ENCODE measurements at regions not wholly inside any gene's neighbourhood (a gene's known extent, or its start where the extent isn't known, plus 50 kb on each side); places are given as distances from the start of the nearest gene placed in this dataset.

- H3K27ac Mint-ChIP-seq, result no peak overlapping the region
- Histone ChIP-seq H3K36me3 (replicated peaks in 1 of 2; ENCODE audit: control extremely low read depth in 1 of 2, control insufficient read depth in 1 of 2, extremely low read depth in 1 of 2, insufficient read depth in 2 of 2, low read length in 1 of 2) (no peaks in the 10 kb centered on the region), H3K9ac (ENCODE audit: low read length) (no peak overlapping the region), H4K20me1 (ENCODE audit: control insufficient read depth, insufficient read depth, low read length, poor library complexity, severe bottlenecking) (no peaks in the 10 kb centered on the region), H3K27ac (ENCODE audit: low read length in 2 of 2) (no peak overlapping the region), H2AFZ (ENCODE audit: insufficient read depth, low read depth, low read length, poor library complexity, severe bottlenecking) (no peak overlapping the region), H3K4me2 (replicated peaks; ENCODE audit: low read depth, low read length, poor library complexity, severe bottlenecking) (no peak overlapping the region), H3K9me3 (ENCODE audit: control extremely low read depth in 1 of 3, control insufficient read depth in 2 of 3, insufficient read depth in 1 of 3, low read length in 2 of 3) (peaks cover 0 to 4% (median 0%) of the 10 kb centered on the region in 3 donors), H3K79me2 (ENCODE audit: control insufficient read depth, insufficient read depth, low read length) (no peaks in the 10 kb centered on the region), H3K27me3 (replicated peaks in 1 of 4; ENCODE audit: control extremely low read depth in 1 of 4, control insufficient read depth in 3 of 4, insufficient read depth in 4 of 4, low read length in 3 of 4) (no peaks in the 10 kb centered on the region), H3K4me3 (ENCODE audit: control extremely low read depth in 1 of 5, extremely low read depth in 1 of 5, insufficient read depth in 1 of 5, low read depth in 2 of 5, low read length in 4 of 5) (no peak overlapping the region), H3K4me1 (ENCODE audit: control insufficient read depth in 2 of 2, insufficient read depth in 2 of 2, low read length in 2 of 2) (no peaks in the 10 kb centered on the region)
- H3K27me3 Mint-ChIP-seq, result no peaks in the 10 kb centered on the region
- CTCF ChIA-PET, result no interaction called here
- ATAC-seq (ENCODE audit: low read depth) (no peak), DNase-seq (no peak)
- H3K4me1 Mint-ChIP-seq, result no peaks in the 10 kb centered on the region
- POLR2A ChIA-PET, result no interaction called here
- H3K9me3 Mint-ChIP-seq (ENCODE audit: insufficient read depth), result peaks cover under 1% of the 10 kb centered on the region
- TF ChIP-seq EZH2 (IDR thresholded peaks at IDR 0.05; ENCODE audit: borderline replicate concordance, insufficient read depth, low read depth, low read length, poor library complexity, severe bottlenecking) (no peak), CTCF (IDR thresholded peaks at IDR 0.05) (no peak)
- intact Hi-C loops (cut with micrococcal nuclease), result no loop called here
- H3K4me3 Mint-ChIP-seq, result no peak overlapping the region
- WGBS (ENCODE audit: insufficient coverage), result 100% methylated on average over 1 of the region's 2 CpGs
Observed at GRCh38 chr3:76049776-76050175, 264.4 kb upstream of the ZNF717 start.

- Histone ChIP-seq H3K27me3 (replicated peaks in 1 of 4; ENCODE audit: control extremely low read depth in 1 of 4, control insufficient read depth in 3 of 4, insufficient read depth in 4 of 4, low read length in 3 of 4) (no peaks in the 10 kb centered on the region), H4K20me1 (ENCODE audit: control insufficient read depth, insufficient read depth, low read length, poor library complexity, severe bottlenecking) (no peaks in the 10 kb centered on the region), H3K9me3 (ENCODE audit: control extremely low read depth in 1 of 3, control insufficient read depth in 2 of 3, insufficient read depth in 1 of 3, low read length in 2 of 3) (peaks cover 0 to 4% (median 0%) of the 10 kb centered on the region in 3 donors), H2AFZ (ENCODE audit: insufficient read depth, low read depth, low read length, poor library complexity, severe bottlenecking) (no peak overlapping the region), H3K27ac (ENCODE audit: low read length in 2 of 2) (no peak overlapping the region), H3K36me3 (replicated peaks in 1 of 2; ENCODE audit: control extremely low read depth in 1 of 2, control insufficient read depth in 1 of 2, extremely low read depth in 1 of 2, insufficient read depth in 2 of 2, low read length in 1 of 2) (no peaks in the 10 kb centered on the region), H3K79me2 (ENCODE audit: control insufficient read depth, insufficient read depth, low read length) (no peaks in the 10 kb centered on the region), H3K4me3 (ENCODE audit: control extremely low read depth in 1 of 5, extremely low read depth in 1 of 5, insufficient read depth in 1 of 5, low read depth in 2 of 5, low read length in 4 of 5) (no peak overlapping the region), H3K4me1 (ENCODE audit: control insufficient read depth in 2 of 2, insufficient read depth in 2 of 2, low read length in 2 of 2) (no peaks in the 10 kb centered on the region), H3K9ac (ENCODE audit: low read length) (no peak overlapping the region), H3K4me2 (replicated peaks; ENCODE audit: low read depth, low read length, poor library complexity, severe bottlenecking) (no peak overlapping the region)
- Mint-ChIP-seq H3K4me3 (no peak overlapping the region), H3K27me3 (no peaks in the 10 kb centered on the region), H3K27ac (no peak overlapping the region), H3K4me1 (no peaks in the 10 kb centered on the region), H3K9me3 (ENCODE audit: insufficient read depth) (peaks cover 2% of the 10 kb centered on the region)
- no peak for TF ChIP-seq CTCF (IDR thresholded peaks at IDR 0.05)
- no peak for TF ChIP-seq EZH2 (IDR thresholded peaks at IDR 0.05; ENCODE audit: borderline replicate concordance, insufficient read depth, low read depth, low read length, poor library complexity, severe bottlenecking)
- ChIA-PET CTCF (no interaction called here), POLR2A (no interaction called here)
- DNase-seq (no peak), ATAC-seq (ENCODE audit: low read depth) (no peak)
- intact Hi-C loops (cut with micrococcal nuclease), result no loop called here
- WGBS (ENCODE audit: insufficient coverage), result no CpG with 5 or more reads among the region's 3 CpGs
Observed at GRCh38 chr3:76051145-76051544, 265.8 kb upstream of the ZNF717 start.
